GM18870 (cell line): ENCODE measurements at regions not wholly inside any gene's neighbourhood (a gene's known extent, or its start where the extent isn't known, plus 50 kb on each side); places are given as distances from the start of the nearest gene placed in this dataset.

ENCODE experiments used
- ATAC-seq: cut with Tn5 transposase; IDR thresholded peaks from one replicate; pipeline ENCODE4 v1.9.1; 2021; ENCODE audit warnings: moderate library complexity; ENCODE audit not compliant: unreplicated experiment

DNA sequence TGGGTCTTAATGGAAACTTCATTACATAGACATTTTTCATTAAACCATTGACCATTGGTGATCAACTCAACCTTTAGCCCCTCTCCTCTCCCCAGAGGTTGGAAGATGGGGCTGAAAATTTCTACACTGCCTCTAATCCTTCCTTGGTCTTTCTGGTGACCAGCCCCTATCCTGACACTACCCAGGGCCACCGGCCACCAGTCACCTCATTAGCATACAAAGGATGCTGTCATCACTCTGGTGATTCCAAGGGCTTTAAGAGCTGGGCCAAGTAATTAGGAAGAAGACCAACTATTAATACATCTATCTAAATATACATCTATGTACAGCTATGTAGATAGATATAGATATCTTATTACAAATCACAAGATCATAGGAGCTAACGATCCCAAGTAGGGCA, 111.2 kb upstream of the IRX6 start:
- no peak for ATAC-seq

DNA sequence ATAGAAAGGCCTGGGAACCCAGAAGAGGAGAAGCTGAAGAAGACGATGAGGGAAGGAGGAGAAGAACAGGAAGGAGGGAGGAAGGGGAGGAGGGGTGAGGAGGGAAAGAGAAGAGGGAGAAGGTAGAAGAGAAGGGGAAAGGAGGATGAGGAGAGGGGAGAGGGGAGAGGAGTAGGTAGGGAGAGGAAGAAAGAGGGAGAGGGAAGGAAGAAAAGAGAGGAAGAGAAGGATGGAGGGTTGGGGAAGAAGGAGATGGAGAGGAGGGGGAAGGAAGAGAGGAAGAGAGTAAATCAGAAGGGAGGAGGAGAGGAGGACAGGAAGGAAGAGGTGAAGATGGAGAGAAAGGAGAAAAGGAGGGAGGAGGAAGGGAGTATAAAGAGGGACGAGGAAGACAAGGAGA, 109.6 kb upstream of the IRX6 start:
- no peak for ATAC-seq

DNA sequence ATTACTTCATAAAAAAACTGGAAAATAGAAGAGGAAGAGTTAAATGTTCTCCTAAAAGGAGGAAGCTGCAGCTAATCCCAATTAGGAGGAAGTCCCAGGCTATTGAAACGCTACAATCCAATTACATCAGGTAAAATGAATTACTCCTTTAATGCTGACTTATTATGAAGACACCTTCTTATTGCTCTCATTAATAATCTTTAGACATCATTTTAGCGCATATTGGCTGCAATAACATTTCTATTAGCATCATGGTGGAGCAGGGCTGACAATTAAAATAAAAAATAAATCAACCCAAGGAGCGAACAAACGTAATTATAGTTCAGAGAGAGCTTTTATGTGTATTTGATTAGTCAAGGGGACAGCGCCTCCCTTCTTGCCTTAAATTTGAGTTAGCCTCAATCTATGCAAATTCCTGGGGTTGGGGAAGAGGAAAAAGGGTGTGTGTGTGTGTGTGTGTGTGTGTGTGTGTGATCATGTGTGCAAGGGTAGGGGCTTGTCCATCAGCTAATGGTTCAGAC, 109.0 kb upstream of the IRX6 start:
- ATAC-seq = no peak

DNA sequence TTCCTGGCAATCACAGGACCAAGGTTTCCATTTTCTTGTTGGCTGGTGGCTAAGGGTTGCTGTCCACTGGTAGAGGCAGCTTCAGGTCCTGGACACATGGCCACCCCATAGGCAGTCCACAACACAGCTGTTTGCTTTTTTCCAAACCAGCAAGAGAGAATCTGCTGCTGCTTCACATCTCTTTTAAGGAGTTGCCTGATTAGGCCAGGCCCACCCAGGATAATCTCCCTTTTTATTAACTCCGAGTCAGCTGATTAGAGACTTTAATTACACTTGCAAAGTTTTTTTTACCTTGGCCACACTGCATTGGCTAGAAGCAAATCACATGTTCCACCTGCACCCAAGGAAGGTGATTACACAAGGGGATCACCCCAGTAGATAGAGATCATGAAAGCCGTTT, 106.6 kb upstream of the IRX6 start:
- ATAC-seq = no peak

DNA sequence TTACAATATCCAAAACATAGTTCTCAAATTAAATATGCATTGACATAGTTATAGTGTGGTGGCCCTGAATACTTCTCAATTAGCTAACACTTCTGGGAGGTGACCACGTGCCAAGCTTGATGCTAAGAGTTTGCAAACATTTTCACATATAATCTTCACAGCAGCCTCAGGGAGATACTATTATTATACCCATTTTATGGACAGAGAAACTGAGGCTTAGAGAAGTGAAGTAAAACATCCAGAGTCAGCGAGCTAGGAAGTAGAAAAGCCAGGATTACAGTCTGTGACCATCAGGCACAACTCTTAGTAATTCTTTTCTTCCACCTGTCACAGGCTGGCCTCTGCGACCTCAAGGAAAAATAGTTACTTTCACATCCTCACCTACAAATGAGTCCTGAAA, 102.2 kb upstream of the IRX6 start:
- ATAC-seq = no peak

DNA sequence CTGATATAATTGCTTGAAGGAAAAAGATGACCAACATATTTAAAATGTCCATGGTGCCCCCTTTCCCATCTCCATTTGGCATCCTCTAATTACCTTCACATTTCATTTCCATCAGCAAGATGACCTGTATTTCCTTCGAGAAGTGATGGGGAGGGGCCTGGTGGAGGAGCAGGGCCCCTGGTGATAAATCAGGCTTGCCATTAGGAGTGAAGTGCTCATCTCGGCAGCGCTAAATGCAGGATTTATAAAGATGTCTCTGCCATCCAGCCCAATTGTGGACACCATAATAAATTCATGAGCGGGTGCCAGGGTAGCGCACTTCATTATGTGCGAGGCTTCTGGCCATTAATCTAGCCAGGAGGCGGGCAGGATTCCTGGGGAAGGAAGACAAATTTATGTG, 101.5 kb upstream of the IRX6 start:
- ATAC-seq = no peak

DNA sequence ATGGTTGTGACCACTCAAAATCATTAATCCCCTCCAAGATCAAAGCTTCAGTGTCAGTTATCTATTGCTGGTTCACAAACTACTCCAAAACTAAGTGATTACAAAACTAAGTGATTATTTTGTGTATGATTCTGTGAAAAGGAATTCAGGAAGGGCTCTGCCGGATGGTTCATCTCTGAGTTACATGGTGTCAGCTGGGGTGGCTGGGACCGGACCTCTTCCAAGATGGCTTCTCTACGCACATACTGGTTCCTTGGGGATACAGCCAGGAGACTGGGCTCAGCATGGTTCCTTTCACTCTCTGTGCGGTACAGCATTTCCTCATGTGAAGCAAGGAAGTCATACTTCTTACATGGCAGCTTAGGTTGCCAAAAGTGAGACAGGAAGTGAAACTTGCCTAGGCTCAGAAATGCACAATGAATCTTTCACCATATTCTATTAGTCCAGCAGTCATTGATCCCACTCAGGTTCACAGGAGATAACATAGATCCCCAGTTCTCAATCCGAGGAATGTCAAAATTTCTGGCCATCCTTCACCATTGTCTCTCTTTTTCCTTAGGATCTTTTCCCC, 97.9 kb upstream of the IRX6 start:
- no peak for ATAC-seq

DNA sequence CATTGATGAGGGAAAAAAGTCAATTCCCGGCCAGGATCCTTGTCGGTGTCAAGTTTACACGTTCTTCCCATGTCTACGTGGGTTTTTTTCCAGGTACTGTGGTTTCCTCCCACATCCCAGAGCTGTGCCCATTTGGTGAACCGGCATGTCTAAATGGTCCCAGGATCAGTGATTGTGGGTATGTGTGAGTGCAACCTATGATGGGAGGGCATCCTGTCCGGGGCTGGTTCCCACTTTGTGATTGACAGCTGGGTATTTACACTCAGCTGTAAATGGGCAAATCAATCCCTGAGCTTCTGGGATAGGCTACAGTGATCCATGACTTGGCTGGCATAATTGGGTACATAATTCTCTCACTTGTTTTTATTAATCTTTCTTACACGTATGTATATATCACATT, 91.2 kb upstream of the IRX6 start:
- no peak for ATAC-seq

DNA sequence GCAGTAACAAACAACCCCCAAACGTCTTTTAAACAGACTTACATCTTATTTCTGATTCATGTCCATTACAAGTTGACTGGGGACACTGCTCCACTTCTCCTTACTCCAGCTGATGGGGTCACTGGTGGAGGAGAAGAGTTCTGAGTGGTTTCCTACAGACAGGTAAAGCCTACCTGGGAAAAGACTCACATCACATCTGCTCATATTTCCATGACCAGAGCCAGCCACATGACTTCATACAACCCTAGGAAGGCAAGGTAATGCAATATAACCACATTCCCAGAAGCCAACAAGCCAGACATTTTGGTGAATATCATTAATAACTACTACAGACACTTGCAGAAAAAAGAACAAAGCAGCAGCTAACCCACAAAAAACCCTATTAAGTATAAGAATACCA, 90.5 kb upstream of the IRX6 start:
- no peak for ATAC-seq

DNA sequence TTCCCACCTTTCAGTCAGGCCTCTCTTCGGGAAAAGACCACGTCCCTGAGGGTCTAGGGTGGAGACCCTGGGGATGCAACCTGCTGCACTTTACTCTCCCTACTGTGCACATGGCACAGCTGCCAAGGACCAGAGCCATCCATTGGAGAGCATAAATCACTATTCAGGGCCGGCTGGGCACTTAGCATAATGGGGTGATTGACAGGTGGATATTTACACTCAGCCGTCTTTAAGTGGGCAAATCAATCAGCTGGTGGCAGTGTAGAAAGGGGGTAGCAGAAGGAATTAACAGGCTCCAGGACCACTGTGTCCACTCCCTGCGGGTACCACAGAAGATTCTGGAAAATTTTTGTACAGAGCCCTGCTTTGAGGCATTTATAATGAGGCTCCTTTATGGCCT, 87.3 kb upstream of the IRX6 start:
- no peak for ATAC-seq

DNA sequence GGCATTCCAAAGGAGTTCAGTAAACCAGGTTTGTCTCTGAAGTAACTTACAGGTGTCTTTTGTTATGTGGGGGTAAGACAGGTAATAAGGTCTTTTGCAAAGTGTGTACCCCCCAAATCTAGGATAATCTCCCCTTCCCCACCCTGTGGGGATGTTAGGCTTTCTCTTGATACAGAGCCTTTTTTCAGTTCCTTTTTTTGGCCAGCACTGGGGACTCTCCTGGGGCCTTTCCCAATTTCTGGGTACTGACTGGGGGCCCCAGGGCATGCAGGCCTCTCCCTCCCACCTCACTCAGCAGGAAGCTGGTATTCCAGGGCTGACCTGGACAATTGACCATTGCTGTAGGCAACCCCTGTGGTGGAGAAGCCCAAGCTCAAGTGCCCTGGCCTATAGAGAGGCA, 84.3 kb upstream of the IRX6 start:
- no peak for ATAC-seq

DNA sequence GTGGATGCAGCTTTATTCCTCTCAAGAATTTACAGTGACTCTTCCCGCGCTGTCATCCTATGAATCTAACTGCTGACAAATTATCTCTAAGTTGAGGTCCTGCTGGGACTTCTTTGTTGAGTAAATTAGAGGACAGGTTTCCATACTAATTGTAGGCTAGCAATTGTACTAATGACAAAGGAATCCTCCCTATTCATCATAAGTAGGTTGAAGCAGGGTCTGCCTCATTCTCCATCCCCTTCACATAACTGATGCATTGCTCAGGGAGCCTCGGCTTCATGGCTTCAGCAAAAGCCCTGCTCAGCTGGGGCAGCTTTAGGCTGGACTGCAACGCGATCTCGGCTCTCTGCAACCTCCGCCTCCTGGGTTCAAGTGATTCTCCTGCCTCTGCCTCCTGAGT, 83.1 kb upstream of the IRX6 start:
- no peak for ATAC-seq

DNA sequence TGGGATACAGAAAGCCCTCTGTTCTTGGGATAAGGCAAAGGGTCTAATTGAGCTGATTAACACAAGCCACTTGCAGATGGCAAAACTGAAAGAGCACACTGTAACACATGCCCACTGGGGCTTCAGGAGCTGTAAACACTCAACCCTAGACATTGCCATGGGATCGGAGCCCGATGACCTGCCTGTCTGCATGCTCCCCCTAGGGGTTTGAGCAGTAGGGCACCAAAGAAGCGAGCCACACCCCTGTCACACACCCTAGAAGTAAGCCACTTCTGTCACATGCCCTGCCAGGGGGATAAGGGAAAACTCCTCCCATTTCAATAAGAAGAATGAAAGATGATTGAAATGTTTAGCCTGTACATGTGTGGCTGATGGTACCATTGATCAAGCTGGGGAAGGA, 81.3 kb upstream of the IRX6 start:
- no peak for ATAC-seq

DNA sequence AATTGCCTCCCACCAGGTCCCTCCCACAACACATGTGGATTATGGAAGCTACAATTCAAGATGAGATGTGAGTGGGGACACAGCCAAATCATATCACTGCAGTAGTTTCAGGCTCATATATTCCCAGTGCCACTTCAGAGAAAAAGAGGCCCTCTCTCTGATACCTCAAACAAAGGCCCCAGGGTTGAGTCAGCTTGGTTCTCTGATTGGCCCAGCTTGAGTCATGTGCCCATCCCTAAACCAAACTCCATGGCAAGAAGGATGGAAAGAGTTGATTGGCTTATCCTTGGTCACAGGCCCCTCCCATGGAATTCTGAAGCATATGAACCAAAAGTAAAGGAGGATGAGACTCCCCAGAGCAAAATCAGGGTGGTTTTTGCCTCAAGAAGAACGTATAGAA, 75.9 kb upstream of the IRX6 start:
- ATAC-seq = no peak

DNA sequence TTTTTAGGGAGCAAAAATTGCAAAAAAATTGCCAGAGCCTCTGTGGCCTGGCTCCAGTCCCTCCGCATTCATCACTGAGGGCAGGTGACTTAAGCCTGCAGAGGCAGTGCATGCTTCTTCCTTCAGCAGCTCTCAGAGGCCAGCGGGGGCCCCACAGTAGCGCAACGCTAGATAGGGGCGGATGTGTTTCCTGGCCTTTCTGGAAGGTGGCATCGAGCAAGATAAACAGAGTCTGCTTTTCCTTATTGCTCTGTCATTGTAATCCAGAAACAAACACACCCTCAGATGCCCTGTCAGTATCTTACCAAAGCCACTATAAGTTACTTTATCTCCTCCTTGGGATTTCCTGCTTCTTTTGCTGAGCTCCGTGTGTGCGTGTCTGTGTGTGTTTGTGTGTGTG, 75.5 kb upstream of the IRX6 start:
- ATAC-seq = no peak

DNA sequence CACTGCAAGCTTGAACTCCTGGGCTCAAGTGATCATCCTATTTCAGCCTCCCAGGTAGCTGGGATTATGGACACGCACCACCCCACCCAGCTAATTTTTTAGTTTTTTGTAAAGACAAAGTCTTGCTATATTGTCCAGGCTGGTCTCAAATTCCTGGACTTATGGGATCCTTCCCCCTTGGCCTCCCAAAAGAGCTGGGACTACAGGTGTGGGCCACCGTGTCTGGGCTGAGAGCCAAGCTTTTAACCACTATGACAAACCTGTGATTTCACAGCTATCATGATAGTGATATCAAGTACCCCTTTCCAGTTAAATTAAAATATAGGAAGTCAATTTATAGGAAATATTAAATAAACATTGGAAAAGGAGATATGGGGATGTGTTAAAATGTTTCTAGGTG, 74.6 kb upstream of the IRX6 start:
- ATAC-seq = no peak

DNA sequence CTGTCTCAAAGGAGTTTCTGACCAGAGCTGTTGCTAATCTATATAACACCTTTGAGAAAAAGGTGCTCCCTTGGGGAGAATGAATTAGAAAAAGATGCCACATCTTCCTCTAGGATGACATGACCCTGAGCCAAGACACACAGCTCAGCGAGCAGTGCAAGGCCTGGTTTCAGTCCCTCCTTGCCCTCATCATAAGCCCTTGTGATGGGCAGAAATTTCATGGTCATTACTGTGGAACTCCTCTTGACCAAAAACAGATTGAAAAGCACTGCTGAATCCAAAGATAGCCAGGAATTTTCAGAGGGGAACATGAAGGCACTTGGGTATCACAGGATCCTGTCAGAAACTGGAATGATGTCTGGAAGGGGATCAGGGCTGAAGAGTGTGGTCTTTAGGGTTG, 74.1 kb upstream of the IRX6 start:
- no peak for ATAC-seq

DNA sequence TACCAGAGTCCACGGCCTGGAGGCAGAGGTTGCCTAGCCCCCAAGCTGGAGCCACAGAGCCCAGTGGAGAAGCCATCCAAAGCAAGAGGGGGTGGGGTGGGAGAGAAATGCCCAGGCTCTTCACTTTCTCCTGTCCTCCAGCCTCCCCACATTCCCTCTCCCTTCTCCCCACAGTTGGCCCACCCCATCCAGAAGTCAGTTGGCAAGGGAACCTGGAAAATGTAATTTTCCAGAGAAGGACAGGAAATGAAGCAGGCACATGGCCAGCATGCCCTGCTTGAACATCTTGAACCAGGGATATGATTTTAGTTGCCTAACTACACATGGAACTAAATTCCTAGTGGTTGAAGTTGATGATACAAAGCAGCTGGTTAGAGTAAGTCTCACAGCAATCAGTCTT, 73.3 kb upstream of the IRX6 start:
- ATAC-seq = no peak

DNA sequence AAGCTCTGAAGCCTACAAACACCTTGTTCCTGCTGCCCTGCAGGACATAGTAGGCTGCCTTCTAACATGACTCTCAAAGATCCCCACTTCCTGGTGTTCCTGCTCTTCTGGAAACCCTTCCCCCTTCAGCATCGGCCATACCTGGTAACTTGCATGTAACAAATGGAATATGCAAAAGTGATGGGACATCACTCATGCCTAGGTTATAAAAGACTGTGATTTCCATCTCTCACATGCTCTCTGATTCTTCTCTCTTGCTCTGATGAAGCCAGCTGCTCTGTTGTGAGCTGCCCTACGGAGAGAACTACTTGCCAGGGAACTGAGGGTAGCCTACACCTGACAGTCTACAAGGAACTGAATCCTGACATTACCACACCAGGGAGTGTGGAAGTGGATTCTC, 72.9 kb upstream of the IRX6 start:
- no peak for ATAC-seq

DNA sequence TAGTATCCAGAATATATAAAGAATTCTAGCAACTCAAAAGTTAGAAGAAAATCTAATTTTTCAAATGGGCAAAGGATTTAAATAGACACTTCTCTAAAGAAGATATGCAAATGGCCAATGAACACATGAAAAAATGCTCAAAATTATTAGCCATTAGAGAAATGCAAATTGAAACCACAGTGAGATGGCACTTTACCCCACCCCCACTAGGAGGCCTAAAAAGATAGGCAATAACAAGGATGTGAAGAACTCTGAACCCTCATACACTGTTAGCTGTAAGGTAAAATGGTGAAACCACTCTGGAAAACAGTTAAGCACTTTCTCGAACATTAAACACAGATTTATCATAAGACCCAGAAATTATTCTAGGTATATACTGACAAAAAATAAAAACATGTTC, 71.4 kb upstream of the IRX6 start:
- ATAC-seq = no peak

DNA sequence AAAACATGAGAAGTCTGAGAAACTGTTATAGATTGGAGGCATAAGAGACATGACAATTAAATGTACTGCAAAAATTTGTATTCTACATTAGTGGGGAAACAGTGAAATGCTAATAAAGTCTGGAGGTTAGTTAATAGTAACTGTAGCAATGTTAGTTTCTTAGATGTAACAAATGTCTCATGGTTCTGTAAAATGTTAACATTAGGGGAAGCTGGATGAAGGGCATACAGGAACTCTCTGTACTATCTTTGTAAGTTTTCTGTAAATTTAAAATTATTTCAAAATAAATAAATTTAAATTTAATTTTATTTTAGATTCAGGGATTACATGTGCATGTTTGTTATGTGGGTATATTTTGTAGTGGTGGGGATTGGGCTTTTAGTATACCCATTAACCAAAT, 70.0 kb upstream of the IRX6 start:
- no peak for ATAC-seq

DNA sequence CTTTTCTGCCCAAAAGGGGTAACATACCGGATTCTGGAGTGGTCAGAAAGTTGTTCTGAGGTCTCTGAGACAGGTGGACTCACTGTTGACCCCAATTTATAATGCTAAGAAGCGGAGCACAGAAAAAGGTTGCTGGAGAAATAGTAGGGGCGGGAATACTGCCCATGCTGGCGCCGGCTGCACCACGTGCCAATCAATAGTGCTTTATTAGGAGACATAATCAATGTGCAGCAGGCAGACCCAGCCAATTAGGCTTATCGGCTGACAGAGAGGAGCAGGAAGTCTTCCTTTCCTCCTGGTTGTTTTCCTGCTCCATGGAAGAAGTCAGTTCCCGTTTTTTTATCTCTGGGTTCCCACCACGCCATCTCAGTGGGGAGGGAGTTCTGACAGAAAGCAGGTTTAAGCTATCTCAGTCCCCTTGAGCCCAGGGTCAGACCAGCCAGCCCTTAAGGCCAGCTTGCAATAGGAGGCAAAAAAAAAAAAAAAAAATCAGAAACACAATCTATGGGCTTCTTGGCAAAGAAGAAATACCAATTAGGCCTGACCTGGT, 68.2 kb upstream of the IRX6 start:
- no peak for ATAC-seq

DNA sequence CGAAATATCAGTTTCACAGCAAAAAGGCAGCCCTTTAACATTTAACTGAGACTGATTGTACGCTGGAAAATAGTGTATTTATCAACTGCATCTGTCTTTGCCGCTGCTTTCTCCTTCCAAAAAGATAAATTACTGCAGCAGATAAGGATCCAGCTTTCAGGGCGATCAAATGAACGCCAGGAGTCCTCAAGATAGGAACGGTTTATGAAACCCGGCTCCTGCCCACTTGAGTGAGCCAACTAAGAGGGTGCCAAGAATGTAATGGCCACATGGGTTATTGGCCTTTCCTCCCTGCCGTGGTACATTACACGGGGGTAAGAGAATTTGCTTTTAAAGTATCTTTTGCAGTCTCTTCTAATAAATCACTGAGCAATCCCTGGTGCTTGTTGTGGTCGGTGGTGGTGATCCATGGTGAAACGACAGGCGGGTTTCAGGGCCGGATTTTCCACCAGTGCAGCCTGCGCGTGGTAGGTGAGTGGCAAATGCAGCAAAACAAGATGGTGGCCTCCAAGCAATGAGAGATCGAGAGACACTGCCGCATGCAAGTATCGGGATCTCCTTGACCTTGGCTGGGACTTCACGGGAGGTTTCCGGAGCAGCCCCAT, 67.5 kb upstream of the IRX6 start:
- ATAC-seq = no peak
